GM10266 (cell line): ENCODE measurements at regions not wholly inside any gene's neighbourhood (a gene's known extent, or its start where the extent isn't known, plus 50 kb on each side); places are given as distances from the start of the nearest gene placed in this dataset.

ENCODE experiments used
- DNase-seq: peaks from one replicate; pipeline ENCODE4 v3.0.0; 2012; ENCODE audit errors: extremely low spot score
- CTCF ChIP-seq: IDR thresholded peaks from 2 replicates; pipeline ENCODE4 v1.5.1; 2012; ENCODE audit warnings: mild to moderate bottlenecking, low read depth; ENCODE audit not compliant: control insufficient read depth, insufficient read depth; ENCODE audit errors: missing control alignments

- no peak for DNase-seq
- no peak for TF ChIP-seq CTCF
Measured at GRCh38 chr4:125948021-125948420, 633.3 kb downstream of the FAT4 start.

- TF ChIP-seq CTCF, result no peak
Measured at GRCh38 chr4:125951261-125951887, 636.6 kb downstream of the FAT4 start.

GRCh38 chr4:125952631-125953030 is 637.9 kb downstream of the FAT4 start:
- no peak for TF ChIP-seq CTCF
- no peak for DNase-seq

More at GRCh38 chr4:125951261-125951887, 636.6 kb downstream of the FAT4 start:
- no peak for DNase-seq

- DNase-seq, result no peak
- TF ChIP-seq CTCF, result no peak
Measured at GRCh38 chr4:125956276-125956675, 641.5 kb downstream of the FAT4 start.

- TF ChIP-seq CTCF, result no peak
- no peak for DNase-seq
Measured at GRCh38 chr4:125958519-125958918, 643.8 kb downstream of the FAT4 start.

GRCh38 chr4:125961626-125962025 is 646.9 kb downstream of the FAT4 start:
- no peak for DNase-seq
- no peak for TF ChIP-seq CTCF

- TF ChIP-seq CTCF, result no peak
Measured at GRCh38 chr4:125975861-125976397, 661.2 kb downstream of the FAT4 start.

More at GRCh38 chr4:125975861-125976397, 661.2 kb downstream of the FAT4 start:
- no peak for DNase-seq
